HCT116 (cell line): ENCODE measurements at regions not wholly inside any gene's neighbourhood (a gene's known extent, or its start where the extent isn't known, plus 50 kb on each side); places are given as distances from the start of the nearest gene placed in this dataset.

ENCODE experiments used
- ATAC-seq: fragments of 200-7000 bp; cut with Tn5 transposase; 2 replicates; pipeline ENCODE4 v1.9.1; 2020; ENCODE audit warnings: mild to moderate bottlenecking, moderate library complexity
- BruUV-seq: library from RNA; stranded (reverse); fragments of 400-500 nt; replicated peaks from 2 replicates; lab custom pipeline; 2021; lab: Mats Ljungman, UMichigan
- CTCF ChIA-PET: fragments of 300-600 bp; sonication (Branson Sonifier 250); formaldehyde crosslinking; loops from one replicate; lab custom pipeline; 2021; ENCODE audit warnings: antibody characterized with exemption; lab: Charles Lee
- POLR2A ChIA-PET: fragments of 300-600, 350-600 bp; sonication (Branson Sonifier 250); formaldehyde crosslinking; loops from one replicate; lab custom pipeline; 2021; ENCODE audit warnings: antibody characterized with exemption; lab: Charles Lee
- RAD21 ChIA-PET, 2 experiments: fragments of 300-600 bp; sonication (Branson Sonifier 250); formaldehyde crosslinking; loops; one replicate each; lab custom pipeline; 2023; ENCODE audit warnings: low total read pairs in 2 of 2; ENCODE audit not compliant: uncharacterized antibody in 2 of 2, unreplicated experiment in 2 of 2, low non-redundant PET in 1 of 2; lab: Charles Lee
- DNase-seq: peaks from one replicate; pipeline ENCODE4 v3.0.0-alpha.2; 2010; ENCODE audit warnings: low read depth, low spot score
- H2AFZ ChIP-seq: fragments of 200-600 bp; shearing (Covaris generic), sonication (generic); 2 replicates; pipeline ENCODE4 v1.6.1; 2017; ENCODE audit warnings: low read depth, mixed run types, mixed read lengths, antibody characterized with exemption, low read length; ENCODE audit not compliant: poor library complexity, severe bottlenecking
- H3K27ac ChIP-seq: 2 replicates; pipeline ENCODE4 v1.5.1; 2012; ENCODE audit warnings: low read depth, low read length
- H3K27me3 ChIP-seq: fragments of 200-600 bp; sonication (generic); 2 replicates; pipeline ENCODE4 v1.6.1; 2016; ENCODE audit warnings: mixed run types, low read length, mixed read lengths; ENCODE audit not compliant: insufficient read depth
- H3K36me3 ChIP-seq, 2 experiments: fragments of 200-500 bp in 1 of 2; fragments of 200-600 bp in 1 of 2; sonication (Bioruptor generic) in 1 of 2; sonication (generic) in 1 of 2; 2 replicates each; pipeline versions ENCODE4 v1.5.1 to v1.6.1; 2014 to 2016; ENCODE audit warnings: low read length in 2 of 2, inconsistent platforms in 1 of 2, mixed read lengths in 1 of 2, mixed run types in 1 of 2; ENCODE audit not compliant: insufficient read depth in 2 of 2, control insufficient read depth in 1 of 2
- H3K4me1 ChIP-seq, 2 experiments: fragments of 200-600 bp in 1 of 2; sonication (generic) in 1 of 2; 2 replicates each; pipeline versions ENCODE4 v1.5.1 to v1.6.1; 2012 to 2017; ENCODE audit warnings: low read length in 2 of 2, inconsistent platforms in 1 of 2, mild to moderate bottlenecking in 1 of 2, mixed read lengths in 1 of 2, mixed run types in 1 of 2, moderate library complexity in 1 of 2; ENCODE audit not compliant: insufficient read depth in 2 of 2, control insufficient read depth in 1 of 2
- H3K4me2 ChIP-seq: fragments of 200-600 bp; sonication (generic); 2 replicates; pipeline ENCODE4 v1.6.1; 2017; ENCODE audit warnings: mixed run types, low read length, mixed read lengths
- H3K4me3 ChIP-seq, 2 experiments: fragments of 200-600 bp in 1 of 2; sonication (generic) in 1 of 2; replicated peaks in 1 of 2; 2 replicates each; pipeline ENCODE4 v1.5.1; 2011 to 2016; ENCODE audit warnings: low read length in 2 of 2, control low read depth in 1 of 2, low read depth in 1 of 2, mild to moderate bottlenecking in 1 of 2, mixed read lengths in 1 of 2, mixed run types in 1 of 2
- H3K79me2 ChIP-seq: fragments of 200-600 bp; sonication (generic); 2 replicates; pipeline ENCODE4 v1.6.1; 2017; ENCODE audit warnings: mild to moderate bottlenecking, mixed run types, low read length, moderate library complexity, mixed read lengths; ENCODE audit not compliant: insufficient read depth
- H3K9ac ChIP-seq: fragments of 200-600 bp; sonication (generic); 2 replicates; pipeline ENCODE4 v1.6.1; 2016; ENCODE audit warnings: low read length, mixed read lengths
- H3K9me2 ChIP-seq: fragments of 200-600 bp; sonication (generic), shearing (Covaris generic); 2 replicates; pipeline ENCODE4 v1.6.1; 2017; ENCODE audit warnings: mixed run types, mild to moderate bottlenecking, moderate library complexity; ENCODE audit not compliant: insufficient read depth
- H3K9me3 ChIP-seq, 2 experiments: fragments of 200-500 bp in 1 of 2; fragments of 200-600 bp in 1 of 2; sonication (Bioruptor generic) in 1 of 2; sonication (generic) in 1 of 2; 2 replicates each; pipeline ENCODE4 v1.6.1; 2014 to 2017; ENCODE audit warnings: low read length in 2 of 2, mixed read lengths in 2 of 2, inconsistent platforms in 1 of 2, low read depth in 1 of 2, mild to moderate bottlenecking in 1 of 2, mixed run types in 1 of 2, moderate library complexity in 1 of 2; ENCODE audit not compliant: control insufficient read depth in 1 of 2, insufficient read depth in 1 of 2
- H4K20me1 ChIP-seq: fragments of 200-600 bp; sonication (generic), shearing (Covaris generic); 2 replicates; pipeline ENCODE4 v1.6.1; 2017; ENCODE audit warnings: mixed run types, mild to moderate bottlenecking, moderate library complexity; ENCODE audit not compliant: insufficient read depth
- CTCF ChIP-seq, 3 experiments: fragments of 200-600 bp in 1 of 3; sonication (generic) in 1 of 3; IDR thresholded peaks in 2 of 3; conservative IDR thresholded peaks in 1 of 3; 2 replicates each; pipeline ENCODE4 v1.5.1; 2012 to 2017; ENCODE audit warnings: low read depth in 2 of 3, low read length in 2 of 3, antibody characterized with exemption in 1 of 3, borderline replicate concordance in 1 of 3, control low read depth in 1 of 3, mild to moderate bottlenecking in 1 of 3, mixed read lengths in 1 of 3, mixed run types in 1 of 3, moderate library complexity in 1 of 3; ENCODE audit not compliant: insufficient read depth in 1 of 3
- EGR1 ChIP-seq: IDR thresholded peaks from 2 replicates; pipeline ENCODE4 v1.6.1; 2012; ENCODE audit warnings: low read depth
- EZH2 ChIP-seq: fragments of 200-600 bp; sonication (generic); IDR thresholded peaks from 2 replicates; pipeline ENCODE4 v1.6.1; 2017; ENCODE audit warnings: antibody characterized with exemption, mixed run types
- EZH2phosphoT487 ChIP-seq: fragments of 200-600 bp; IDR thresholded peaks from 2 replicates; pipeline ENCODE4 v1.6.1; 2018; ENCODE audit warnings: antibody characterized with exemption, borderline replicate concordance
- FOSL1 ChIP-seq: IDR thresholded peaks from 2 replicates; pipeline ENCODE4 v1.6.1; 2012; ENCODE audit warnings: low read depth
- RAD21 ChIP-seq: IDR thresholded peaks from 2 replicates; pipeline ENCODE4 v1.6.1; 2012; ENCODE audit warnings: low read depth, mild to moderate bottlenecking
- SP1 ChIP-seq: IDR thresholded peaks from 2 replicates; pipeline ENCODE4 v1.6.1; 2012; ENCODE audit warnings: low read depth
- SRF ChIP-seq: IDR thresholded peaks from 2 replicates; pipeline ENCODE4 v1.6.1; 2012; ENCODE audit warnings: low read depth
- TCF7L2 ChIP-seq: IDR thresholded peaks from 2 replicates; pipeline ENCODE4 v1.7.0; 2011; ENCODE audit warnings: borderline replicate concordance, inconsistent platforms; ENCODE audit not compliant: insufficient read depth, insufficient read length; ENCODE audit errors: extremely low read depth
- ZFX ChIP-seq: fragments of 450-650 bp; IDR thresholded peaks from 2 replicates; pipeline ENCODE4 v1.6.1; 2017
- intact Hi-C: fragments of 100-400 bp; cut with micrococcal nuclease; formaldehyde crosslinking; loops from 2 replicates; pipeline ENCODE4 v1.10.0; 2022
- TF ChIP-seq, protein P1 (sequence below): IDR thresholded peaks from 2 replicates; pipeline ENCODE4 v1.6.1; 2012
- TF ChIP-seq, protein P2 (sequence below): IDR thresholded peaks from 2 replicates; pipeline ENCODE4 v1.6.1; 2011; ENCODE audit warnings: mild to moderate bottlenecking, low read length, moderate library complexity; ENCODE audit not compliant: insufficient replicate concordance; ENCODE audit errors: extremely low read depth

DNA sequence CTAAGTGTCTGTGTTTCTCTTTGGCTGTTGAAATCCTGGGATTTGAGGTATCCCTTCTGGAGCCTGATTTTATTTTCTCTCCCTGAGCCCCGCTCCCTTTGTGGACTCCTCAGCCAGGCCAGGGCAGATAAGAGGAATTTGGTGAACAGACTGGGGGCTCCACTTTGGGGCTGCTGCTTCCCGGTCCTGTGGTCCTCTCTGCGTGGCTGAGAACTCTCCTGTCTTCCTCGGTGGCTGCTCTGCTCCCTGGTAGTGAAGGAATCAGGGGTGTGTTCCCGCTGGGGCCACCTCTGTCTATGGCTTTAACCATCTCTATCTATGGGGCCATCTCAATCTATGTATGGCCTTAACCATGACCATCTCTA lies 71.7 kb upstream of the SH3PXD2B start:
- H3K9me2 ChIP-seq, result no peaks in the 10 kb centered on the region
- RAD21 ChIA-PET, result no interaction called here
- no peaks in the 10 kb centered on the region for H4K20me1 ChIP-seq
- BruUV-seq, result no TSS peak
- CTCF ChIA-PET, result no interaction called here
- POLR2A ChIA-PET, result no interaction called here
- H3K4me1 ChIP-seq, result no peaks in the 10 kb centered on the region
- DNase-seq, result no peak
- H3K4me3 ChIP-seq, result no peak overlapping the region
- no peak overlapping the region for H3K27ac ChIP-seq
- no peak overlapping the region for H2AFZ ChIP-seq
- TF ChIP-seq CTCF (IDR thresholded peaks at IDR 0.05 in 2 of 3, conservative IDR thresholded peaks at IDR 0.05 in 1 of 3; ENCODE audit: borderline replicate concordance in 1 of 3, insufficient read depth in 1 of 3, low read depth in 2 of 3, low read length in 2 of 3) (no peak), TCF7L2 (no peak), SRF (no peak), EZH2phosphoT487 (no peak), EZH2 (no peak), ZFX (no peak)
- TF ChIP-seq, protein P1, sequence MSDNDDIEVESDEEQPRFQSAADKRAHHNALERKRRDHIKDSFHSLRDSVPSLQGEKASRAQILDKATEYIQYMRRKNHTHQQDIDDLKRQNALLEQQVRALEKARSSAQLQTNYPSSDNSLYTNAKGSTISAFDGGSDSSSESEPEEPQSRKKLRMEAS, result no peak
- no peak for ATAC-seq
- intact Hi-C loops, result no loop called here
- H3K4me2 ChIP-seq, result no peak overlapping the region
- H3K79me2 ChIP-seq, result no peaks in the 10 kb centered on the region
- no peaks in the 10 kb centered on the region for H3K27me3 ChIP-seq
- no peaks in the 10 kb centered on the region for H3K36me3 ChIP-seq
- H3K9ac ChIP-seq, result no peak overlapping the region
- H3K9me3 ChIP-seq, result peaks cover 0 to 9% of the 10 kb centered on the region in 2 experiments; a peak in 1 of 4 replicates

GRCh38 chr5:172525307-172525995 lies 71.1 kb upstream of the SH3PXD2B start:
- intact Hi-C loops, result no loop called here
- ChIA-PET RAD21 (no interaction called here), POLR2A (no interaction called here), CTCF (no interaction called here)
- H3K79me2 ChIP-seq, result no peaks in the 10 kb centered on the region
- no peak overlapping the region for H3K27ac ChIP-seq
- DNase-seq (no peak), ATAC-seq (no peak)
- no peak overlapping the region for H2AFZ ChIP-seq
- peaks cover 0 to 12% of the 10 kb centered on the region in 2 experiments; a peak in 1 of 4 replicates for H3K9me3 ChIP-seq
- no peaks in the 10 kb centered on the region for H4K20me1 ChIP-seq
- no peaks in the 10 kb centered on the region for H3K27me3 ChIP-seq
- no TSS peak for BruUV-seq
- H3K4me1 ChIP-seq, result no peaks in the 10 kb centered on the region
- H3K36me3 ChIP-seq, result no peaks in the 10 kb centered on the region
- no peak overlapping the region for H3K9ac ChIP-seq
- H3K4me3 ChIP-seq, result no peak overlapping the region
- no peak overlapping the region for H3K4me2 ChIP-seq
- H3K9me2 ChIP-seq, result no peaks in the 10 kb centered on the region
- TF ChIP-seq, protein P2, sequence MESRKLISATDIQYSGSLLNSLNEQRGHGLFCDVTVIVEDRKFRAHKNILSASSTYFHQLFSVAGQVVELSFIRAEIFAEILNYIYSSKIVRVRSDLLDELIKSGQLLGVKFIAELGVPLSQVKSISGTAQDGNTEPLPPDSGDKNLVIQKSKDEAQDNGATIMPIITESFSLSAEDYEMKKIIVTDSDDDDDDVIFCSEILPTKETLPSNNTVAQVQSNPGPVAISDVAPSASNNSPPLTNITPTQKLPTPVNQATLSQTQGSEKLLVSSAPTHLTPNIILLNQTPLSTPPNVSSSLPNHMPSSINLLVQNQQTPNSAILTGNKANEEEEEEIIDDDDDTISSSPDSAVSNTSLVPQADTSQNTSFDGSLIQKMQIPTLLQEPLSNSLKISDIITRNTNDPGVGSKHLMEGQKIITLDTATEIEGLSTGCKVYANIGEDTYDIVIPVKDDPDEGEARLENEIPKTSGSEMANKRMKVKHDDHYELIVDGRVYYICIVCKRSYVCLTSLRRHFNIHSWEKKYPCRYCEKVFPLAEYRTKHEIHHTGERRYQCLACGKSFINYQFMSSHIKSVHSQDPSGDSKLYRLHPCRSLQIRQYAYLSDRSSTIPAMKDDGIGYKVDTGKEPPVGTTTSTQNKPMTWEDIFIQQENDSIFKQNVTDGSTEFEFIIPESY, result no peak
- TF ChIP-seq FOSL1 (no peak), CTCF (IDR thresholded peaks at IDR 0.05 in 2 of 3, conservative IDR thresholded peaks at IDR 0.05 in 1 of 3; ENCODE audit: borderline replicate concordance in 1 of 3, insufficient read depth in 1 of 3, low read depth in 2 of 3, low read length in 2 of 3) (no peak), EGR1 (no peak), SP1 (no peak), SRF (no peak), EZH2phosphoT487 (no peak), RAD21 (no peak)
- TF ChIP-seq, protein P1, result no peak
